ENCODE measurements at regions not wholly inside any gene's neighbourhood (a gene's known extent, or its start where the extent isn't known, plus 50 kb on each side); places are given as distances from the start of the nearest gene placed in this dataset.

DNA sequence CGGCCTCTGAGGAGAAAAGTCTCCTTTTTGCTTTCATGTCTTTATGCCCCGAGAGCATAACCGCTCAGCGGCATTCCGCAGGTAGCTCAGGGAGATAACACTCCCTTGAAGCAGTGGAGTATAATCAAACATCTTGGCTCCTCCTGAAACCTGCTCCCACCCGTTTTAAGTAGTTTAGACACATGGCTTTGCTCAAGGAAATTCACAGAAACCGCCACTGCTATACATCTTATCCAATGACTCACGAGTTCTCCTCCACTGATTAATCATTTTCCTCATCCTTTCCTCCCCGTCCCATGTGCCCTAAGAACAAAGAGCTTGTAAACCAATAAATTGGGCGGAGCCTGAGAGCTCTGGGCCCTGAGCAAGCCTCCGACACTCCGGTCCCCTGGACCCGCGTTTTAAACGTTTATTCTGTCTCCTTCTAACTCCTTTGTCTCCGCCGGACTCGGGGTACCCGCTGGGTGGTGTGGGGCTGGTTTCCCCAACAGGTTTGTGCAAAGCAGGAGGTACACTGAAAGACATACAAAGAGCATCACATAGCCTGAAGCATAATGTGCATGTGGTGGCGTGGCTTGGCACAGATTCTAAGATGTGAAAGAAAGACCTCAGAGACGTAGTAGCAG is 401.2 kb downstream of the TLL1 start:
- no peak for DNase-seq

DNA sequence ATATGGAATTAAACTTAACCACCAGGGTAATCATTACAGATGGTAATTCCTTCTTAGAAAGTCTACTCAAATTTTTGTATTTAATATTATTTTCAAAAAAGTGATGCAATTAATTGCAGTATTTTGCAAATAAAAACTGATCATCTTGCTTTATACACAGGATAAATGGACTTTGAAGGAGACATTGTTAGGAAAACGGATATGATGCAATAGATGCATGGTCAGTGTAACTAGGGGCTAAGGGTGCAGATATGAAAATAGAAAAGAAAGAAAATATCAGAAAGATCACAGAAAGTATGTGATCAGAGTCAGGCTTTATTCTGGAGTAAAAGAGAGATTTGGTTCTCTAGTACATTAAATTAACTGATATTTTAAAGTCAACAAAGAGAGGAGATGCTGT is 401.7 kb downstream of the TLL1 start:
- DNase-seq, result no peak

DNA sequence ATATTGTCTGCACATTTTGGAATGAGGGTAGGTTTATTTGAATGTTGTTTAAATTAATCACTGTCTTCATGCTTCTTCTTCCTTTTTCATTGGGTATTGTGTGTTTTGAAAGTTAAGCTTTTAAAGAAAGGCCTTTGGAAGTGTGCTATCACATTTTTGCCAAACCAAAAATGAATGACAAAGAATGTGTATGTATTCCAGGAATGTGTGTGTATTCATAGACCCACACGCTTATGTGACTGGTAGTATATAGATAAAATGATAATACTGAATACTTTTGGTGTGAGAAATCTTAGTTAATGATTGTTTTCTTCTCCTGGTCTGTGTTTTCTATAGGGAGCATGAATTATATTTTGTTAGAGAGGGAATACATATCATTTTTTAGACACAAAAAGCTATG is 404.4 kb downstream of the TLL1 start:
- no peak for DNase-seq

DNA sequence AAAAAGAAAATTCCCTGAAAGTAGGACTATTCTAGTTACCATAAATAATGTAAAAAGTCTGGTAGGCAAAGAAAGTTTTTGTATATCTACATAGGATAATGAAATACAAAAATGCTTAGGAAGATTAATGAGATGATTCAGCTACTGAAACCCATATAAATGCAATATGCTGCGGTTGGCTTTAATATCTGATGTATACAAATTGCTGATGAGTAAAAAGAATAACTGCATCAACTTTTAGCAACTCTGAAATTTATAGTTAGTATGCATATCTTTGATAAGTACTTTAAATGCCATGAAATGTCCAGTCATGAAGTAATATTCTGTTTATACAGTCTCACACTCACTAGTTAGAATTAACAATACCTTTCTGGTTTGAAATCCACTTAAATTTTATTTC is 404.8 kb downstream of the TLL1 start:
- DNase-seq, result no peak

DNA sequence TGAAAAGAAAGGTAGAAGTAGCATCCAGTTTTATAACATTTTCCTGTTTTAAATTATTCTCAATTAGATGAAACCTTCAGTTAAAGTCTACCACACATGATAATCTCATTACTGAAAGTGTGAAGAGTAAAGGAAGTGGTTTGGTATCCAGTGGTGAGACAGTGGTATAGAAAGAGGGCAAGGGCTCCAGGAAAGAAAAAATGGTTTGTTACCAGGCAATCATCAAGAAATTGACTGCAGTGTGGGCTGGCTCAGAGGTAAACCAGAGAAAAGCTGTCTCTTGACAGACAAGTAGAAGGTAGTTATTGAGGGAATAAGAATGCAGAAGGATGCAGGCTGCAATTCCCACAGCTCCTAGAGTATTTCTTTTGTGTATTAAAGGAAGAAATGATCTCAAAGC is 406.2 kb downstream of the TLL1 start:
- DNase-seq, result no peak

DNA sequence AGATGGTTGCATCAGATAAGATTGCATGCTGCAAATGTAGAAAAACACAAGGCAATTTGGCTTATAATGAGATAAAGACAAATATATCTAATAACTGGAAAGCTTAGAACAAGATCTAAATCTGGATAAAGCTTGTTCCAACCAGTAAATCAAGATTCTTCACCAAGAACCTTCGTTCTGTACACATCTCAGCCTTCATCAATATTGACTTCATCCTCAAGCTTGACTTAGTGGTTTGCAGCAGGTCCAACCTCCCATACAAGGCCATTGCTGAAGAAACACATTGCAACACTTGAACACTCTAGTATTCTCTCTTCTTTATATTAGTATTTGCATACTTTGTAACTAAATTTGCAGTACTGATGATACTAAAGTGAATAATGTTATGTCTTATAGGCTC is 407.6 kb downstream of the TLL1 start:
- DNase-seq, result no peak

DNA sequence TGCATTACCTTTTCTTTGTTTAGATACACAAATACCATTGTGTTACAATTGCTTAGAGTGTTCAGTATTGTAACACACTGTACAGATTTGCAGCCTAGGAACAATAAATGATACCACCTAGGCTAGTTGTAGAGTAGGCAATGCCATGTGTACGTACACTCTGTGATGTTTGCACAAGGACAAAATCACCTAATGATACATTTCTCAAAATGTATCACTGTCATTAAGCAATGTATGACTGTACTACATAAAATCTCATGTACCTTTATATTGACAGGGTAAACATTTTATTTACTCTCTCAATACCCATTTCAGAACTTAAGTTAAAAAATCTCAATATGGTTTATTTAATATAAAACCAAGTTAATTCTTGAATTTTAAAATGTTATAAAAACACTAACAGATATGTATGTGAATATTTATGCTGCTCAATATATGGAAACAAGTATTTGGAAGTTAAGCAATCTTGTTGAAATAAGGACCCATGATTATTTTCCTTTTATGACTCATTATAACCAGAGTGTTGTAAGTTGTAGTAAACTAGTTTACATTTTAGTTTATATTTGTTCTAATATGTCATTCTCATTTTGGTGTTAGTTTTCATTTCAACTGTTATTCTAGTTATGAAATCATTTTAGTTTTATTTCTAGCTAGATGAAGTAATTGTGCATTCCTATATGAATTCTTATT is 409.2 kb downstream of the TLL1 start:
- no peak for DNase-seq

DNA sequence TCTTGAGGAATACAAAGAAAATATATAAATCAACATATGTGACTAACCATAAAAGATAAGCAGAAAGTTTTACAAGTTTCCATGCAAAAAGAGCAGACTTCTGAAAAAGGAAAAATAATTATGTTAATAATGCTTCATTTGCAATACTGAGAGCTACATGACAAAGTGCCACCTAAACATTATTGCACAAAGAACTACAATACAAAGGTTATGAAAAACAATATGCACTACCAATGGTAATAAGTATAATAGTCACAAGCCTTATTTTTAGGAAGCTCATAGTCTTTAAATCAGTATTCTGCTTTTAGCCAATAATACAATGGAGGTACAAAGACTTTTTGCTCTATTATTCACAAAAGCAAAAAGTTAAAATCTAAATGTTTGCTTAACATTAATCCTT is 411.2 kb downstream of the TLL1 start:
- DNase-seq, result no peak

DNA sequence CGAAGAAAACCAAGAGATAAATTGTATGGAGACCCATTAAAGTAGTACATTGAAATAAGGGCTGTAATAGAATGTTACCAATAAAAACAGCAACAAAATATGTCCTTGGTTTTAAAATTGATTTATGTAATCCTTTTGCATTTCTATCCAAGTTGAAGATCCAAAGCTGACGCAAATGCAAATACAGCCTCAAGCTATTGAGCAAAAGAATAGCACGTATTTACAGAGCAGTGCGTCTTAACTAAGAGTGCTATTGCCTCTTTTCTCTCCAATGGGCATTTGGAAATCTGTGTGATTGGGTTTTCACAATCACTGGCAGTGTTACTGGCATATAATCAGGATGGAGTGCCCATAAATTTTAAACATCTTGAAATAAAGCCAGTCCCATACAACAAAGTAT is 417.4 kb downstream of the TLL1 start:
- DNase-seq, result no peak

DNA sequence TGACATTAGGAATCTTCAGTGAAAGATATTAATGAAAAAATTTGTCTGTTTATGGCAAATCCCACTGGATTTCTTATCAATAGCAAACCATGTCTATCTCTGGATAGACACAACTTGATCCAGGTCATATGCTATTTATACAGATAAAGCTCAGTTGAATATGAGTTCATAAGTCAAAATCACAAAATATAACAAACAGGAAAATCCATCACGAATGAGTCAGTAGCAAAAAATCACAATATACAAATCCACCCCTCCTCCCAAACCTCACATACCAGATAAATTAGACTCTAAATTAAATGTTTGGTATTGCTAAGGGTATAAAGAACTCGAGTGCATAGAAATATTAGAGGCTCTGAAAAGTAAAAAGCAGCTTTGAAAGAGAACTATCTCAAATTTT is 420.5 kb downstream of the TLL1 start:
- DNase-seq, result no peak

DNA sequence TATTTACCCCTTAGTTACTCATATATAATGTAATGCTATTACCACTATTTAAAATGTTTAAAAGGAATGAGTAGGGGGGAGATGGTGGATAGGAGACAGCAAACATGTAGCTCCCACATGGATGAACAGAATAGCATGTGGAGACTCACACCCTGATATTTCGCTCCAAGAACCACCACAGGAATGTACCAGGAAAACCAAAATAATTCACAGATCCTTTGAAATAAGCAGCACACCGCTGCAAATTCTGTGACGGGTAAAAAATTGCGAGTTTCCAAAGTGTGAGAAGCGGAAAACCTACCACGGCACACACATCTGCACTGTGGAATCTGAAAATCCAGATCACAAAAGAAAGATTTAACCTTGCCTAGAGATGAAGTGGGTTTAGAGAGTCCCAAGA is 428.2 kb downstream of the TLL1 start:
- no peak for DNase-seq

DNA sequence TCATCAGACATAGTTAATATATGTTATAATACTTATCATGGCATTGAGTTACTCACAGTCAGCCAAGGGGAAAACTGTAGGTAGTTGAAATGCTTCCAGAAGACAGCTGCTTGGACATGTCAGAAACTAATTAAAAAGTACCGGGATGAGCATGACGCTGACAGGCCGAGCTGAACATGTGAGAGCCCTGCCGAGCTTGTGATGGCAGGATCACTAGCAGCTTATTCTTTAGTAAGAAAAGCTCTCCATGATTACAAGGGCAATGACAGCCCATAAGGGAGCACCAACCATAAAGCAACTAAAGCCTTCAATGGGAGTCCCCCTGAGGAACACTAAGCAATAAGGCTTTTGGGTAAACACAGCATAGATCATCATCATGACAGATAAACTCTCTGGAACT is 435.6 kb downstream of the TLL1 start:
- DNase-seq, result no peak

DNA sequence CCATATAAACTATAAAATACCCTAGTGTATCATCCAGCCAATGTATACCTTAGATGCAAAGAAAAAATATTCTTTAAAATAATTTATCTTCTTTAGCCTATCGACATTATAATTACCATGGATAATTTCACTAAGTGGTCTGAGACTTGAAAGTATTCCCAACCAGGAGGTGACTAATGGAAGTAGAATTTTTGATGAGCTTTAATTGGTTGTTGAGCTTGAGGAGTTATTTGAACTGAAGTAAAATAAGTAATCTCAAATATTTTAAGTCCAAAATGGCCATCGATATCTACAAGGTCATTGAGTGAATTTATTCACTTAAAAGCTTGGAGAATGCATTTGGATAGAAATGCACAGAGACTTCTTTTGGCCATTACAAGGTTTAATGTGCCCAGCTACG is 436.2 kb downstream of the TLL1 start:
- DNase-seq, result no peak

DNA sequence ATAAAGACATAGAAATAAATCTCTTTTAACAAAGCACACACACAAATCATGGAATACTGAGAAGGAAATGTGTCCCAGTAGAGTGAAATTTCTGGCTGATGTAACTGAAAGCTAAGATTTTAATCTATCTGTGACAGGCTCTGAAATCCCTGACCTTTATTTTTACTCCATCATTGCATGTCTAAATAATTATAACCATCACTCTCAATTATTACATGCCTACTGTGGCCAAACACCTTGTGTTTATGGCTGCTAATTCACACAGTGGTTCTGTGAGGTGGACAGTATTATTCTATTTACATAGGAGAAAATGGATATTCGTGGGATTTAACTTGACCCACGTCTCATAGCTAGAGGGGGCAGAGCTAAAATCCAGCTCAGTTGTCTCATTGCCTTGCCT is 438.1 kb downstream of the TLL1 start:
- no peak for DNase-seq

DNA sequence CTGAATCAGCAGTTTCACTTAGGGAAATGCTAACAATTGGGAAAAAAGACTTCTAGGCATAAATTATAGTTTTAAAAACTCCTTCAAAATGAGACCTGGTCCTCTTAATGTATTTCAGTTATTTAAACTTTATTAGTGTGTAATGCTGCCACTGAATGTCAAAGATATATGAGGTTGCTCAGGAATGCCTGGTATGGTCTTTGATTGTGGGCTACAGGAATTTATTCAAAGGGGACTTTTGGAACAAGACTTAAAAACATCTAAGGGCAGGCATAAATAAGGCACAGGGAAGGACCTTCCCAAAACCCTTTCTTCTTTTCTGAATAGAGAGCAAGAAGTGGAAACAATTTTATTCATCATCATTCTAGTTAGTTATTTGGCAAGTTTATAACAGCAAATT is 439.1 kb downstream of the TLL1 start:
- no peak for DNase-seq

DNA sequence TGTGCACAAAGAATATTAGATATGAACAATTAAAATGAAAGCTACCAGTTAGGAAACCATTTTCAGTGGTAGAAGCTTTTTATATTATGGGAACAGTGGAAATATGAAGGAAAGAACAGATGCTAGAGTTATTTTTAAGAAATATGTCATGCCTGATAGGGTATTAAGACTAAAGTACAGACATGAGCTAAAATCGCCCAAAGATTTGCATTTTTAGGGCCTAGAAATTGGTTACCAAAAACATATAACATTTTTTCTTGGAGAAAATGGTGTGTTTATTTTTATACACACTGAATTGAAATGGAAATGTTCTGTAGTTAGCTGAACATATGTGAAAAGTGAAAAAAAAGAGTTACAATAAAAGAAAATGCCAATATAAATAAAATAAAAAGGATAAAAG is 441.9 kb downstream of the TLL1 start:
- no peak for DNase-seq

DNA sequence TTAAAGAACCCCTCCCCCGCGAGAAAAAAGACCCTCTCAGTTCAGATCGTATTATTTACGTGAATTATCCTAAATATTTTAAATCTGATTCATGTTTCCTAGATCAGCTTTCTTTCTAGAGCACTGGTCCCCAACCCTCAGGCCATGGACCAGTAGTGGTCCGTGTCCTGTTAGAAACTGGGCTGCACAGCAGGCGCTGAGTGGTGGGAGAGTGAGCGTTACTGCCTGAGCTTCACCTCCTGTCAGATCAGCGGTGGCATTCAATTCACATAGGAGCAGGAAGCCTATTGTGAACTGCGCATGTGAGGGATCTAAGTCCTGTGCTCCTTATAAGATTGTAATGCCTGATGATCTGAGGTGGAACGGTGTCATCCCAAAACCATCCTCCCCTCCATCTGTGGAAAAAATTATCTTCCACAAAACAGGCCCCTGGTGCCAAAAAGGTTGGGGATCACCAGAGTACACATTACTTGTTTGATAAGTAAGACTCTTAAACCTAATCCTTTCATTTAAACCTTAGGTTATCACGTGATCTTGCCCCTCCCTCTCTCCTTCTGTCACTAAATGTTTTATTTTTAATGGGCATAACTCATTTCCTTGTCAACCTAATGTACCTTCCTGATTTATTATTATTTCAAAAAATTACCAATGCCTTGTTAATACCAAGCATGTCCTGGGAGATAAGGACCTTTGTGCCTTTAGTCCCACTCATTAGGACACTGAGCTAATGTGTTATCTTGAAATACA is 442.9 kb downstream of the TLL1 start:
- DNase-seq, result no peak

DNA sequence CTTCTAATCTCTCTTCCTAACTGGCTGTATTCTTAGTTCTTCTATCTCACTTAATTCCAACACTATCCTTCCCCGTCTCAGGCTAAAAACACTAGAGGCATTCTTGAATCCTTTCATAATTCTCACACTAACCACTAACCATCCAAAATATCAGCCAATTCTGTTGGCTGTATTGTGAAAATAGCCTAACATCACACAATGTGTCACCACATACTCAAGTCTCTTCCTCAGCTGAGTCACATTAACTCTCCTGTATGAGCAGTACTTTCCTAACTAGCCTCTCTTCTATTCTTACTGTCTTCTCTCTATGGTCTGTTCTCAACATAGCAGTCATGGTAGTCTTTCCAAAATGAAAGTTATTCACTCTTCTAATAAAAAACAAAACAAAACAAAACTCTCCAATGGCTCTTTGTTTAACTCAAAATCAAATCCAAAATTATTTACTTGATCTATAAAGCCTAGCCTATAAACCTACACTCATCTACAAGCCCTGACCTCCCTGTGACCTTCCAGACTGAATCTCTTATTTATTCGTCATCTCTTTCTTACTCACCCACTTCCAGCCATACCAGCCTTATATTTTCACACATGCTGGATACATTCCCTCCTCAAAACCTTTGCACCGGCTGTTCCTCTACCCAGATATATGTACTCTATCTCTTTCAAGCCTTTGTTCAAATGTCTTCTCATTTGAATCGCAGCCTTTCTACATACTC is 445.9 kb downstream of the TLL1 start:
- no peak for DNase-seq

DNA sequence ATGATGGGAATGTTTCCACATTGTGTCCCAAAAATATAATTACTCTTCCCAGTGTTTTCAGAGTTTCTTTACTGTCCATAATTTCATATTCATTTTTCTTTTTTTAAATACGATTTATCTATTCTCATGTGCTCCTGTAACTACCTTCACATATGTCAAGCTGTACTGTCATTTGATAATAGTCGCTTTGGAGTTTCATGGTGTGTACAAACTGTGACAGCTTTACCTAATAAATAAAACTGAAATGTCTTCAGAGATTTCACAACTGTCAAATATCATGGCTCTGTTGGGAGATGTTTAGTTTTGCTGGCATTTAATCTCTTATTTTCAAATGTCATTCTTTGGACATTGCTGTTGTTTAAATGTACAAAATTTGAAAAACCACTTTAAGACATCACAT is 450.2 kb downstream of the TLL1 start:
- no peak for DNase-seq

DNA sequence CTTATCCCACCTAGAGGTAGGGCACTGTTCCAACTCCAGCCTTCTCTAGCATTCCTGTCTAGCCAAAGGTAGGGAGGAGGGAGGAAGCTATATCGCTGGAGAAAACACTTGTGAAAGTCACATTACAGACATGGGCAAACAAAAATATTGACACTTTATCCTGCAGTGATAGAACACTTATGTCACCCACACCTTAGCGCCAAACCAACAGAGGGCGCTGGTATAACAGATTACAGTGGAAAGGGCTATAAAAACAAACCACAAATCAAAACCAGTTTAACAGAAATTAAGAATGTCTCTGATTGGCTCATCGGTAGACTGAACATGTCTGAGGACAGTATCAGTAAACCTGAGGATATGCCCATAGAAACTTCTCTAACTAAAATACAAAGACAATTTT is 451.3 kb downstream of the TLL1 start:
- DNase-seq, result no peak

DNA sequence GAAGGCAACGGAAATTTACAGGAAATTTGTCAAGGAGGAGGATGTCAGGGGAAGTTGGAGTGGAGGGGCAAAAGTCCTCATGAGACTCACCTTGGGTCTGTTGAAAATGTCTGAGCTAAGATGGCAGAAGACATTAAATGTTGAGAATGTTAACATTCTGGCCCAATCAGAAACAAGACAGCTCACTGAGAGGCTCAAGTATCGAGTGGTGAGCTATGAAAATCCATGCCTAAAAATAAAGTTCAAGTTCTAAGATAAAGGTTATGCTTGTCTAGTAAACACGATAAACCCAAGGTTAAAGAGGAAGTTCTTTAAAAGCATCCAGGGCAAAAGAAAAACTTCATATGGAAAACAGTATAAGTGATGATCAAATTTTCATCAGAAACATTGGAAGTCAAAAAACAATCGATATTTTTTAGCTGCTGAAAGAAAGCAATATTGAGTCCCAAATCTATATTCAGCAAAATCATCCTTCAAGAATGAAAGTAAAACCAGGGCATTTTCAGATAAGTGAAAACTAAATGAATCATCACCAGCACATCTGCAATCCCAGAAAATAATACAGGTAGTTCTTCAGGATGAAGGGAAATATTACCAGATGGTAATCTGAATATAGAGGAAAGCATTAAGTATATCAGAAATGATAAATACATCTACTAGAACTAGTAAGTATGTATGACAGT is 462.4 kb downstream of the TLL1 start:
- DNase-seq, result no peak

DNA sequence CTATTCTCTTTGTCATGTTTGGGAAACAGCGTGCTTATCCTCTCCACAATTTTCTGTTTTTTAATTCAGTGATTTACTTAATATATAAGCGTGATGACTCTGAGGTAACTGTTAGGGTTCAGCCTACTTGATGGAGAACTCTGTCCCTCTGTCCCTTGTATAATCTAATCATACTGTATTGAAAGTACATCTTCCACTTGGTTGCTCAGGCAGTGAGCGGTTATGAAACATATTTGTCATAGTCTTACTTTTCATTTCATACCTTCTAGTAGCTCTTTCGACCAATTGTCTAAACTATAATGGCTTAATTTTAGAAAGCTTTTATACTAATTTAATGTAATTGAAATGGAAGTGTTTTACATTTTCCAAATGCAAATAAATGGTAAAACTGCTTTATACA is 469.0 kb downstream of the TLL1 start:
- DNase-seq, result no peak

DNA sequence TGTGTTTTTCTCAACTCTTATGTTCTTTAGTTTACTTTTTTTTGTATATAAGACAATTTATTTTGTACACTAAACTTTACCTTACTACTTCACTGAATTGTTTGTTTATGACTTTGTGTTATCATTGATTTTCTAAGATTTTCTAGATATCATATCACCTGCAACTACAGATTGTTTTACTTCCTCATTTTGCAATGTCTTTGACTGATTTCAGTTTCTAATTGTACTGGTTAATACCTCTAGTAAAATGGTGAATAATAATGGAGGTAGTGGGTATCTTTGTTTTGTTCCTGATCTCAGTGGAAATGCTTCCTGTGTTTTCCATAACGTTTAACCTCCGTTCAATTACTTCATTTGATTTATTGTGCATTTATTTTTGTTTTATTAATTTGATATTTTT is 490.2 kb downstream of the TLL1 start:
- DNase-seq, result no peak

Data from right kidney (tissue), 1 donor.